GM12878 (cell line): ENCODE measurements at regions not wholly inside any gene's neighbourhood (a gene's known extent, or its start where the extent isn't known, plus 50 kb on each side); places are given as distances from the start of the nearest gene placed in this dataset.

Experiments
- ATAC-seq: fragments of 200-7000 bp; cut with Tn5 transposase; 3 replicates; pipeline ENCODE4 v1.9.1; 2020; ENCODE audit warnings: mild to moderate bottlenecking, moderate library complexity
- BruUV-seq: library from RNA; stranded (reverse); fragments of 400-500 nt; replicated peaks from 2 replicates; lab custom pipeline; 2021; lab: Mats Ljungman, UMichigan
- CTCF ChIA-PET: fragments of 300-600 bp; sonication (Branson Sonifier 250); formaldehyde crosslinking; extraction: SDS; loops from one replicate; lab custom pipeline; 2021; ENCODE audit warnings: inconsistent platforms; lab: Yijun Ruan, JAX
- POLR2A ChIA-PET: fragments of 350-600 bp; formaldehyde crosslinking; extraction: SDS; loops from one replicate; lab custom pipeline; 2021; ENCODE audit warnings: inconsistent platforms; lab: Charles Lee
- RAD21 ChIA-PET: fragments of 300-600 bp; sonication (Branson Sonifier 250); formaldehyde crosslinking; loops from one replicate; lab custom pipeline; 2023; ENCODE audit warnings: antibody characterized with exemption; ENCODE audit not compliant: unreplicated experiment; lab: Charles Lee
- SMC1A ChIA-PET: fragments of 300-600 bp; sonication (Branson Sonifier 250); formaldehyde crosslinking; loops from one replicate; lab custom pipeline; 2023; ENCODE audit not compliant: unreplicated experiment, uncharacterized antibody; lab: Charles Lee
- DNase-seq: peaks from one replicate; pipeline ENCODE4 v3.0.0-alpha.2; 2011; ENCODE audit warnings: low read depth, low spot score
- FAIRE-seq: peaks from 3 replicates; lab custom pipeline; 2011; peaks lifted over from hg19 to GRCh38; lab: Jason Lieb, UNC
- H2AFZ ChIP-seq: 2 replicates; pipeline ENCODE4 v1.6.0; 2011; ENCODE audit warnings: low read depth, low read length, control low read depth; ENCODE audit not compliant: control insufficient read depth
- H3K27ac ChIP-seq: 2 replicates; pipeline ENCODE4 v1.5.1; 2011; ENCODE audit warnings: control low read depth; ENCODE audit not compliant: control insufficient read depth, insufficient read depth
- H3K27me3 ChIP-seq, 2 experiments: replicated peaks in 1 of 2; 2 replicates each; pipeline versions ENCODE4 v1.6.0 to v1.6.1; 2011; ENCODE audit warnings: low read length in 1 of 2; ENCODE audit not compliant: control insufficient read depth in 2 of 2, insufficient read depth in 2 of 2
- H3K36me3 ChIP-seq, 2 experiments: 2 replicates each; pipeline ENCODE4 v1.5.1; 2011; ENCODE audit warnings: low read length in 1 of 2; ENCODE audit not compliant: control insufficient read depth in 2 of 2, insufficient read depth in 2 of 2
- H3K4me1 ChIP-seq: 2 replicates; pipeline ENCODE4 v1.6.1; 2011; ENCODE audit warnings: mild to moderate bottlenecking, low read length, moderate library complexity, mixed read lengths; ENCODE audit not compliant: control insufficient read depth, insufficient read depth
- H3K4me2 ChIP-seq: 2 replicates; pipeline ENCODE4 v1.6.0; 2011; ENCODE audit warnings: control low read depth; ENCODE audit not compliant: control insufficient read depth, insufficient read depth
- H3K4me3 ChIP-seq: fragments of 200-600 bp; sonication (generic); 2 replicates; pipeline ENCODE4 v1.5.1; 2016
- H3K79me2 ChIP-seq: 2 replicates; pipeline ENCODE4 v1.6.0; 2011; ENCODE audit warnings: low read length; ENCODE audit not compliant: control insufficient read depth, insufficient read depth
- H3K9ac ChIP-seq: 2 replicates; pipeline ENCODE4 v1.8.0; 2011; ENCODE audit warnings: low read length, control low read depth, mixed read lengths; ENCODE audit not compliant: control insufficient read depth, insufficient read depth
- H3K9me3 ChIP-seq: replicated peaks from 3 replicates; pipeline ENCODE4 v1.5.1; 2011; ENCODE audit warnings: mild to moderate bottlenecking, low read length; ENCODE audit not compliant: control insufficient read depth, insufficient read depth
- H4K20me1 ChIP-seq: 2 replicates; pipeline ENCODE4 v1.6.0; 2011; ENCODE audit not compliant: control insufficient read depth, insufficient read depth
- ETV6 ChIP-seq, 2 experiments: fragments of 450-650 bp in 1 of 2; IDR thresholded peaks in 1 of 2; conservative IDR thresholded peaks in 1 of 2; 2 replicates each; pipeline ENCODE4 v1.6.1; 2014; ENCODE audit warnings: antibody characterized with exemption in 1 of 2, borderline replicate concordance in 1 of 2, low read depth in 1 of 2, mild to moderate bottlenecking in 1 of 2, moderate library complexity in 1 of 2
- HCFC1 ChIP-seq: fragments of 150-350 bp; IDR thresholded peaks from 2 replicates; pipeline ENCODE4 v1.6.1; 2014; ENCODE audit warnings: low read length
- NR2C2 ChIP-seq: IDR thresholded peaks from 2 replicates; pipeline ENCODE4 v1.6.1; 2011; ENCODE audit warnings: borderline replicate concordance, low read depth; ENCODE audit not compliant: control insufficient read depth, insufficient read length
- POU2F2 ChIP-seq: IDR thresholded peaks from 3 replicates; pipeline ENCODE4 v1.6.1; 2011; ENCODE audit warnings: low read depth, mild to moderate bottlenecking, low read length, borderline replicate concordance
- ZNF24 ChIP-seq: fragments of 450-650 bp; IDR thresholded peaks from 2 replicates; pipeline ENCODE4 v1.6.1; 2017; ENCODE audit warnings: antibody characterized with exemption, mild to moderate bottlenecking
- ZNF384 ChIP-seq: IDR thresholded peaks from 2 replicates; pipeline ENCODE4 v1.6.1; 2012; ENCODE audit warnings: low read depth, mild to moderate bottlenecking, low read length, improper control_type of control experiment, borderline replicate concordance
- ZZZ3 ChIP-seq: IDR thresholded peaks from 2 replicates; pipeline ENCODE4 v1.6.1; 2011; ENCODE audit warnings: low read depth; ENCODE audit not compliant: control insufficient read depth, insufficient read length
- WGBS: methylation state at CpG from one replicate; pipeline ENCODE4 v1.1.6; 2016; ENCODE audit warnings: low lambda C conversion rate; ENCODE audit not compliant: insufficient replicate concordance, insufficient coverage; ENCODE audit errors: missing lambda C conversion rate; 5-methylcytosine and 5-hydroxymethylcytosine counted together
- in situ Hi-C: fragments of 300-500 bp; cut with MboI; formaldehyde crosslinking; loops from 9 replicates; pipeline ENCODE4 v1.14.3; 2018; ENCODE audit warnings: mixed read lengths
- intact Hi-C: fragments of 100-400 bp; cut with micrococcal nuclease; formaldehyde crosslinking; loops from one replicate; pipeline ENCODE4 v1.14.2; 2022; ENCODE audit not compliant: unreplicated experiment

GRCh38 chr5:1960595-1961303, 78.0 kb upstream of the IRX4 start:
- ChIA-PET CTCF (no interaction called here), RAD21 (no interaction called here), POLR2A (no interaction called here), SMC1A (no interaction called here)
- WGBS = 80% methylated on average over 8 of the region's 8 CpGs
- DNase-seq (no peak), FAIRE-seq (no peak), ATAC-seq (no peak)
- H3K36me3 ChIP-seq = no peaks in the 10 kb centered on the region
- TF ChIP-seq NR2C2 (peak; percentile 35), POU2F2 (no peak)
- BruUV-seq = no TSS peak
- H3K27me3 ChIP-seq = no peaks in the 10 kb centered on the region
- no peaks in the 10 kb centered on the region for H3K9me3 ChIP-seq
- no peaks in the 10 kb centered on the region for H3K4me1 ChIP-seq
- no peak overlapping the region for H2AFZ ChIP-seq
- no peaks in the 10 kb centered on the region for H3K79me2 ChIP-seq
- no peak overlapping the region for H3K9ac ChIP-seq
- intact Hi-C loops (no loop called here), in situ Hi-C loops (no loop called here)
- no peak overlapping the region for H3K4me3 ChIP-seq
- H3K27ac ChIP-seq = no peak overlapping the region
- H4K20me1 ChIP-seq = no peaks in the 10 kb centered on the region
- H3K4me2 ChIP-seq = no peak overlapping the region

GRCh38 chr5:1959725-1960581, 77.2 kb upstream of the IRX4 start:
- no peak for ATAC-seq
- ChIA-PET POLR2A (interaction anchor here (0.5 kb wide), 1 partner anchor 1945 kb away, joined by 3 read pairs; no protein-coding TSS in a partner anchor), CTCF (no interaction called here), SMC1A (no interaction called here), RAD21 (no interaction called here)
- no peak for TF ChIP-seq ETV6 (conservative IDR thresholded peaks at IDR 0.05 in 1 of 2, IDR thresholded peaks at IDR 0.05 in 1 of 2; ENCODE audit: borderline replicate concordance in 1 of 2, low read depth in 1 of 2)
- no peak for TF ChIP-seq ZNF24
- TF ChIP-seq ZZZ3 = no peak
- TF ChIP-seq HCFC1 = no peak
- TF ChIP-seq ZNF384 = no peak
- Histone ChIP-seq H3K27ac (no peak overlapping the region), H3K4me2 (no peak overlapping the region), H3K4me1 (no peaks in the 10 kb centered on the region), H2AFZ (no peak overlapping the region), H3K36me3 (no peaks in the 10 kb centered on the region), H3K9ac (no peak overlapping the region), H3K27me3 (no peaks in the 10 kb centered on the region), H3K4me3 (no peak overlapping the region), H3K9me3 (no peaks in the 10 kb centered on the region), H4K20me1 (no peaks in the 10 kb centered on the region), H3K79me2 (no peaks in the 10 kb centered on the region)
- intact Hi-C loops = no loop called here
- in situ Hi-C loops = no loop called here
- FAIRE-seq = no peak
- DNase-seq = no peak
- 52% methylated on average over 27 of the region's 27 CpGs for WGBS
- BruUV-seq = no TSS peak
